GM18858 (cell line): ENCODE measurements at regions not wholly inside any gene's neighbourhood (a gene's known extent, or its start where the extent isn't known, plus 50 kb on each side); places are given as distances from the start of the nearest gene placed in this dataset.

Source experiments
- ATAC-seq: cut with Tn5 transposase; IDR thresholded peaks from one replicate; pipeline ENCODE4 v1.9.1; 2021; ENCODE audit not compliant: unreplicated experiment

GRCh38 chr16:80366023-80366422 lies 174.8 kb upstream of the DYNLRB2 start:
- no peak for ATAC-seq

DNA sequence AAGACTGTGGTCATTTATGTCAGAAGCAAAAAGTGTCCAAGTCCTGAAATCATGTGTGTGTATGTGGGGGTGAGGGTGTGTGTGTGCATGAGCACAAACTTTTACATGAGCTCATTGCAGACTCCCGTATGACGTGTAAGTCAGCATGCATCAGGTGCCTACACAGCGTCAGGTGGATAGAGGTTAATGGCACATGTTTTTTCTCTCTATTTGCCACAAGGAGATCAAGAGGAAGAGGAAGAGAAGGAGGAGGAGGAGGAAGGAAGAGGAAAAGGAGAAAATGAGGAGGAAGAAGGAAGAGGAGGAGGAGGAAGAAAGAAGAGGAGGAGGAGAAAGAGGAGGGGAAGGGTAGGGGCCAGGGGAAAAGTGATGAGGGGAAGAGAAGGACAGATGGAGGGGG lies 178.0 kb upstream of the DYNLRB2 start:
- ATAC-seq: no peak

DNA sequence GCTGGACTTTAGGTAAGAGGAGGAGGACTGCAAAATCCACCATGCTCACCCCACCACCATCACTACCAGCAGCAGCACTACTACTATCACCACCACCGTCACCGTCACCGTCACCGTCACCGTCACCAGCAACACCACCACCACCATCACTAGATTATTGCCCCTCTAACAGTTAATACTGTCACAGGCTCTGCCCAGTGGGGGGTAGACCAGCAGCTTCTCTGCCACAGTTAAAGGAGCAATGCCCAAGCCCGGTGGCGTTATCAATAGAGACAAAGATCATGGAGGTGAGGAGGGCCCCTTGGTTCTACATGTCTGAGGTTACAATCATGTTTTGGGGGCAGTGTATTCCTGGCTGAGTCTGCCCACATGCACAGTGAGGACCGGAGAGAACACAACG lies 184.4 kb upstream of the DYNLRB2 start:
- no peak for ATAC-seq

DNA sequence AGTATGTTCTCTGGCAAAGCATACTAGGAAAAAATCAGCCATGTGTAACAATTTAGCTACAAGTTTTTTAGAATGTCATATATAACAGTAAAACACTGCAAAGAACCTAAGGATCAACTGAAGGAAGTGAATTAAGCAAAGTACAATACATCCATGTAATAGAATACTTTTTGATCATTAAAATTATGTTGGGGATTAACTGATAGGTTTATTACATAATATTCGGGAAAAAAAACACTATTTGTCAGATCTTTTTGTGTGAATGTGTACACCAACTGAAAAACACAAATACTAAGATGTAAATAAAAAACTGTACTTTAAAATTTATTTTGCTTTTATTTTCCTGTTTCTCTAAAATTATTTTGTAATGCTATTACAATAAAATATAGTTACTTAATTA lies 185.5 kb upstream of the DYNLRB2 start:
- ATAC-seq: no peak

DNA sequence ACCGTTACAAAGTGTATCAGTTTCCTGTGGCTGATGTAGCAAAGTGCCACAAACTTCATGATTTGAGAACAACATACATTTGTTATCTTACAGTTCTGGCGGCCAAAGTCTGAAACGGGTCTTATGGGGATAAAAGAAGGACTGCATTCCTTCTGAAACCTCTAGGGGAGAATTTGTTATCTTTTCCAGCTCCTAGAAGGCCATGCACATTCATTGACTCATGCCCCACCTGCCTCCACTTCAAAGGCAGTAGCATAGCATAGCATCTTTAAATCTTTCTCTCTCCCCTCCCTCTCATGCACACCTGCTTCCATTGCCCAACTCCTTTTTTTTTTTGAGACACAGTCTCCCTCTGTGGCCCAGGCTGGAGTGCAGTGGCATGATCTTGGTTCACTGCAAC lies 190.7 kb upstream of the DYNLRB2 start:
- no peak for ATAC-seq

DNA sequence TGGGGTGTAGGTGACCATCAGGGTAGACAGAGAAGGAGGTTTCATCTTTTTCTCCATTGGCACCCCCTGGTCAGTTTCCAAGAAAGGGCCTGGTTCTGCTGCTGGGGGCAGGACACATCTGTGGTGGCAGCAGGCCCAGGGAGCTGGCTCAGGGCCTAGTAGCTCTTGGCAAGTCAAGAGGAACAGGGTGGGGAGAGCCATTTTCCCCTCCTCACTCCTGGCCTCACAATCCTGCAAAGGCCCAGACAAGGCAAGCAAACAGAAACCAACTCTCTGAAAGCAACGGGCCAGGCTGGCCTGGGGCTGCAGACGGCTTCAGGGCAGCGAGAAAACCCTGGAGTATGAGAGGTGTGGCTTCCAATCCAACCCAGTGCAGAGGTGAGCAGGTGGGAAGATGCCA lies 192.9 kb upstream of the DYNLRB2 start:
- no peak for ATAC-seq

- ATAC-seq: no peak
Observed at GRCh38 chr16:80347002-80347401, 193.8 kb upstream of the DYNLRB2 start.

GRCh38 chr16:80346111-80346632 lies 194.6 kb upstream of the DYNLRB2 start:
- ATAC-seq: no peak

DNA sequence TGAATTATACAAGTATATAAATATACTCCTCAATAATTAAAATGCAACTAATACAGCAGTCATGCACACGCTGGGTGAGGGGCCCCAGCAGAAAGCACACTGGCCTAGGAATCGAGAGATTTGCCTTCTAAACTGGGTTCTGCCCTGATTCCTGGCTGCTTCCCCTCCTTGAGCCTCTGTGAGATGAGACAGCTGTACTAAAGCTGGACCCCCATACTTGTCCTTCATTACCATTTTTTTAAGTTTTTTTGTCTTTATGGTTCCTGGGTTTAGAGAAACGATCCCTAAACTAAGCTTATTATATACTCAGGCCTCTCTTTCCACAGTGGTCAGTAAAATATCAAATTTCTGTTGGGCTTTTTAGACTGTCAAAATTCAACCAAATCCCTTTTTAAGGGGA lies 195.1 kb upstream of the DYNLRB2 start:
- ATAC-seq: no peak

GRCh38 chr16:80344570-80344969 lies 196.2 kb upstream of the DYNLRB2 start:
- no peak for ATAC-seq

DNA sequence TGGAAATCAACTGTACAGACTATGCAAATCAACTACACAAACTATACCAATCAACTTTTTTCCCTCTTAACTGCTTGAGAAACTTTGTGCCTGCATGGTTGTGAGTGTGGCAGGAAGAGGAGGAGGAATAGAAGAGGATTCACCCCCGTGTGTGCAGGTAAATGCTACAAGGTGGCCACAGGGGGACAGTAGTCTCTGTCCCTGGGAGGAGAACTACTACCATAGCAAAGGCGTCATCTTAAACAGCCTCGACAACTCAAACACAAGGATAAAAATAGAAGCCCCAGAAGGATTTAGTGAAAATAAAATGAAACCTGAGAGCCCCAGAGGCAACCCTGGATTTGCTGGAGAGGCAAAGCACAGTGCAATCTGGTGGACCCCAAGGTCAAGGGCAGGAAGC lies 199.5 kb upstream of the DYNLRB2 start:
- ATAC-seq: no peak

DNA sequence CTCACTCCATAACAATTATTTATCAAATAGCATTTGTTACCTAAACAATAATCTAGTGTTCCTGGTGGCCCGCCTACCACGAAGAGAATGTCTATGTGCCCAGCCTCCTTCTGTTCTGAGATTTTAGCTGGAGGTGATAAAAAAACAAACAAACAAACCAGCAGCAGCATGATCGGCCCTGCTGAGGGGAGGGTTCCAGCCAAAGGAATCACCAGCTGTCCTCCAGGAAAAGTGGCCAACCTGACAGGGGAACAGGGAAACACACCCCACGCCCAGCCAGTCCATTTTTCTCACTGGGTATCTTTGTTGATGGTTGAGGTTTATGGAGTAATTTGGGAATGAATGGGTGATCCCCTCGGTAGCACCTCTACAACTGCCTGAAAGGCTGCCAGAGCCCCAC lies 203.0 kb upstream of the DYNLRB2 start:
- ATAC-seq: no peak

- ATAC-seq: no peak
Observed at GRCh38 chr16:80330803-80331202, 210.0 kb upstream of the DYNLRB2 start.

DNA sequence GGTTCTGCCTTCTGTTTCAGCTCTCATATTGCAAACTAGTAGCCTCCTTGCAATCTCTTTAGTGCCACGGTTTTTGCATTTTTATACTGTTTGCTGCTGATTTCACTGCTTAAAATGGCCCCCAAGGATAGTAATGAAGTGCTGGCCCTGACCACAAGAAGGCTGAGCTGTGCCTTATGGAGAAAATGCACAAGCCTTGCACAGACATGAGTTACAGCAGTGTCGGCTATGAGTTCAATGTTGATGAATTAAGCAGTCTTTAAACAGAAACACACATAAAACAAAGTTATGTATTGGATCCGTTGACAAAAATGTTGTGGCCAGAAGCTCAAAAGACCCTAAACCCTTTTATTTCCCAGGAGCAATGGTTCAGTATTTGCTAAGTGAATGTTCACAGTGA lies 210.6 kb upstream of the DYNLRB2 start:
- ATAC-seq: no peak

- ATAC-seq: no peak
Observed at GRCh38 chr16:80327740-80328139, 213.1 kb upstream of the DYNLRB2 start.

DNA sequence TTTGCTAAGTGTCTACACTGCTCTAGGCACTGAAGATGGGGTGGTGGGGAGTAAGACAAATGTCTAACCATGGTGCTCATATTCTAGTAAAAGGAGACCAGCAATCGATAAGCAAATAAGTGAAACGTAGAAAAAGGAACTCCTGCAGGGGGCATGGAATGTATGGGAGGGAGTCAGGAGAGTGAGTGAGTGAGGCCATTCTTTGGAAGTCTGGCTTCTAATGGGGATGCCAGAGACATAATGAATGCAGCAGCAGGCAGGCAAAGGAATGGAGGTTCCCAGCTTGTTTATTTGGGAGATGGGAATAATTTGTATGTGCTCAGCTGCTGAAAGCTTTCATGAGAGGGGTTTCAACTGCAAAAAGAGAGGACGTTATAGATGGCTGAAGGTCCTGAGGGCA lies 216.4 kb upstream of the DYNLRB2 start:
- ATAC-seq: no peak

- no peak for ATAC-seq
Observed at GRCh38 chr16:80323808-80324195, 217.0 kb upstream of the DYNLRB2 start.

GRCh38 chr16:80323187-80323807 lies 217.5 kb upstream of the DYNLRB2 start:
- no peak for ATAC-seq

DNA sequence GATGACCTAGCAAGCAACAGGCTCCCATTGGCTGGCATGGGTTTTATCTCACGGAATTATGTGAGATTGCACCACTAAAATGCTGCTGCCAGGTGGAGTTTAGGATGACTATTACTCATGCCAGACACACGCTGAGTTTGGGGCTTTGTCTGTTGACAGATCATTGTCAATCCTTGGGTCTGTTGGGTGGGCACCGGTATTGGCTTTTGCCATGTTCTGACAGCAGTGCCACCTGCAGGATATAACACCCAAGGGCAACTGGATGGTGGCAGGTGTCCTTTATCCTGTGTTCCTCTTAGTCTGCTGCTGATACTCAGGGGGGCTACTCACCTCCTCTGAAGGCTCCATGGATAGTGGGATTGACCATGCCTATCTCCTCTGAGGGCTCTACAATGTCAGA lies 221.6 kb upstream of the DYNLRB2 start:
- ATAC-seq: no peak

DNA sequence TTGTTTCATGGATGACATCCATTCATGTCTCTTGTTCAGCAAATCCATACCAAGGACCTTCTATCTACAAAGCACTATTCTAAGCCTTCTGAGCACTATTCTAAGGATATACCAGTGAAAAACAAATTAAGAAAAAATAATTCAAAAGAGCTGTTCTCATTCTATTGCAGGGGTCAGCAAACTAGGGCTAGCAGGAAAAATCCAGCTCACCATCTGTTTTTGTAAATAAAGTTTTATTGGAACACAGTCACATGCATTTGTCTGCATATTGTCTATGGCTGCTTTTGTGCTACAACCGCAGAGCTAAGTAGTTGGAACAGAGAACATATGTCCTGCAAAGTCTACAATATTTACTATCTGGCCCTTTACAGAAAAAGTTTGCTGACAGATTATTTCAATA lies 222.7 kb upstream of the DYNLRB2 start:
- no peak for ATAC-seq

DNA sequence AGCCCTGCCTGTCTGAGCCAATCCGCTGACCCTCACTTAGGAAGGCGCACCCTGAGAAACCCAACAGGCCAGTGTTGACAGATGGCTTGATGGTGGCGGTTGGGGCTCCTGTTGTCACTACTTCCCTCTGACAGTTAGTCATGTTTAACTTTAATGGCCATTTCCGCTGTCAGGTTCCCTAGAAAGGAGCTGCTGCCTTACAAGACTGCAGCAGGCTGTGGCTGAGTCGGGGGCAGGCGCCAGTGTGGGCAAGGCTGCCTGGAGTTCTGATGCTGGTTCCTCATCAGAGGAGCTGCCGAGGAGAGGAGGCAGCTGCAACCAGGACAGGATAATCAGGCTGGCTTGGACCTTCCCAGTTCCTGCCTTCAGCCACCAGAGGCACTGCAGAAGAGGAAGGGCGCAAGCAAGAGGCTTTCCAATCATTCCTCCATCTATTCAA lies 223.2 kb upstream of the DYNLRB2 start:
- ATAC-seq: no peak

- no peak for ATAC-seq
Observed at GRCh38 chr16:80317116-80317515, 223.7 kb upstream of the DYNLRB2 start.

GRCh38 chr16:80314042-80314441 lies 226.8 kb upstream of the DYNLRB2 start:
- ATAC-seq: no peak
